Activated naive CD4-positive, alpha-beta T cell treated with anti-CD3 and anti-CD28 coated beads, Interleukin-2, amount 10 ng/mL, durations not matched to agents 7 days and 5 days (primary cell): ENCODE measurements at regions not wholly inside any gene's neighbourhood (a gene's known extent, or its start where the extent isn't known, plus 50 kb on each side); places are given as distances from the start of the nearest gene placed in this dataset.

Experiments
- CTCF ChIA-PET: fragments of 350-600 bp; sonication (Branson Sonifier 250); formaldehyde crosslinking; loops from one replicate; lab custom pipeline; 2021; ENCODE audit warnings: antibody characterized with exemption; lab: Charles Lee
- DNase-seq: peaks from one replicate; pipeline ENCODE4 v3.0.0-alpha.2; 2020
- H3K27ac Mint-ChIP-seq: one replicate; pipeline ENCODE4 v1.8.0; 2021; ENCODE audit warnings: mild to moderate bottlenecking, moderate library complexity, mixed read lengths
- H3K27me3 Mint-ChIP-seq: one replicate; pipeline ENCODE4 v1.8.0; 2021; ENCODE audit warnings: mild to moderate bottlenecking, mixed read lengths
- H3K36me3 Mint-ChIP-seq: one replicate; pipeline ENCODE4 v1.8.0; 2021; ENCODE audit warnings: mixed read lengths
- H3K4me1 Mint-ChIP-seq: one replicate; pipeline ENCODE4 v1.8.0; 2021; ENCODE audit warnings: mixed read lengths
- H3K4me3 Mint-ChIP-seq: one replicate; pipeline ENCODE4 v1.8.0; 2021; ENCODE audit warnings: mild to moderate bottlenecking, moderate library complexity, mixed read lengths
- H3K9me3 Mint-ChIP-seq: one replicate; pipeline ENCODE4 v1.8.0; 2021; ENCODE audit warnings: mixed read lengths

DNA sequence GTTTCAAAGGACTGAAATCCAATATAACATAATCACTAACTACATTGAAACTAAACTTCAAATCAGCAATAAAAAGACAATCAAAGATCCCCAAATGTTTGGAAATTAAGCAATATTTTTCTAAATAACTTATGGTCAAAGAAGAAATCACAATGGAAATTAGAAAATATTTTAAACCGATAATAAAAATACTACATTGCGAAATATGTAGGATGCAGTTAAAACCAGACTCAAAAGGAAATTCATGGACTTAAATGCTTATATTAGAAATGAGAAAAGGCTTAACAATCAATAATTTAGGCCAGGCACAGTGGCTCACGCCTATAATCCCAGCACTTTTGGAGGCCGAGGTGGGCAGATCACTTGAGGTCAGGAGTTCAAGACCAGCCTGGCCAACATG lies 79.0 kb upstream of the HAAO start:
- H3K27me3 Mint-ChIP-seq = peaks cover 7% of the 10 kb centered on the region
- H3K36me3 Mint-ChIP-seq = no peaks in the 10 kb centered on the region
- CTCF ChIA-PET = no interaction called here
- no peak overlapping the region for H3K27ac Mint-ChIP-seq
- no peak overlapping the region for H3K4me3 Mint-ChIP-seq
- H3K4me1 Mint-ChIP-seq = no peaks in the 10 kb centered on the region
- peaks cover 6% of the 10 kb centered on the region for H3K9me3 Mint-ChIP-seq
- no peak for DNase-seq

DNA sequence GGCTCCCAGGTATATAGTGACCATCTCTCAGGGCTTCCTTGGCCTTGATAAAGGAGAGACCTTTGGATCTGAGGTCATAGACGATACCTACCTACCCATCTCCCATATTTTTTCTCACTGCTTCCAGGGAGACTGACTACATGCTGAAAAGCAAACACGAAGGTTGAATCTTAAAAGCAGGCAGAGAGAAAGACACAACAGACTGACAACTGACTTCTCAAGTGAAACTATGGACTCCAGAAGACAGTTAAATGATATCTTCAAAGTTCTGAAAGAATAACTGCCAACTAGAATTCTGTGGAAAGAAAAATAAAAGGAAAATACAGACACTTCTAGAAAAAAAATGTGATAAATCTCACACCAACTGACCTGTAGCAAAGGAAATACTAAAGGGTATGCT lies 76.5 kb upstream of the HAAO start:
- H3K27ac Mint-ChIP-seq = no peak overlapping the region
- H3K27me3 Mint-ChIP-seq = peaks cover 7% of the 10 kb centered on the region
- H3K9me3 Mint-ChIP-seq = peaks cover 6% of the 10 kb centered on the region
- H3K36me3 Mint-ChIP-seq = no peaks in the 10 kb centered on the region
- CTCF ChIA-PET = no interaction called here
- H3K4me1 Mint-ChIP-seq = no peaks in the 10 kb centered on the region
- H3K4me3 Mint-ChIP-seq = no peak overlapping the region
- no peak for DNase-seq

DNA sequence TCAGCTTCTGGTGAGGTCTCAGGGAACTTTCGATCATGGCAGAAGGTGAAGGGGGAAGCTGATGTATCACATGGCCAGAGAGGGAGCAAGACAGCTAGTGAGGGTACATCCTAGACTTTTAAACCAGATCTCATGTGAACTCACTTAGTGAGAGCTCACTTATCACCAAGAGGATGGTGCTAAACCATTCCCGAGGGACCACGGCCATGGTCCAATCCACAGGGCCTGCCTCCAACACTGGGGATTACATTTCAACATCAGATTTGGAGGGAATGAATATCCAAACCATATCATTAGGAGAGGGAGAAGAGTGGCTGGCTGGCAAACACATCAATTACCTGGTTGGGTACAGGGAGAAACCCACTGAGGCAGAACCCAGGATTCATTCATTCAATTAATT lies 75.7 kb upstream of the HAAO start:
- peaks cover 6% of the 10 kb centered on the region for H3K9me3 Mint-ChIP-seq
- H3K27me3 Mint-ChIP-seq = peaks cover 7% of the 10 kb centered on the region
- no peak for DNase-seq
- H3K36me3 Mint-ChIP-seq = no peaks in the 10 kb centered on the region
- no peaks in the 10 kb centered on the region for H3K4me1 Mint-ChIP-seq
- CTCF ChIA-PET = no interaction called here
- H3K27ac Mint-ChIP-seq = no peak overlapping the region
- no peak overlapping the region for H3K4me3 Mint-ChIP-seq

DNA sequence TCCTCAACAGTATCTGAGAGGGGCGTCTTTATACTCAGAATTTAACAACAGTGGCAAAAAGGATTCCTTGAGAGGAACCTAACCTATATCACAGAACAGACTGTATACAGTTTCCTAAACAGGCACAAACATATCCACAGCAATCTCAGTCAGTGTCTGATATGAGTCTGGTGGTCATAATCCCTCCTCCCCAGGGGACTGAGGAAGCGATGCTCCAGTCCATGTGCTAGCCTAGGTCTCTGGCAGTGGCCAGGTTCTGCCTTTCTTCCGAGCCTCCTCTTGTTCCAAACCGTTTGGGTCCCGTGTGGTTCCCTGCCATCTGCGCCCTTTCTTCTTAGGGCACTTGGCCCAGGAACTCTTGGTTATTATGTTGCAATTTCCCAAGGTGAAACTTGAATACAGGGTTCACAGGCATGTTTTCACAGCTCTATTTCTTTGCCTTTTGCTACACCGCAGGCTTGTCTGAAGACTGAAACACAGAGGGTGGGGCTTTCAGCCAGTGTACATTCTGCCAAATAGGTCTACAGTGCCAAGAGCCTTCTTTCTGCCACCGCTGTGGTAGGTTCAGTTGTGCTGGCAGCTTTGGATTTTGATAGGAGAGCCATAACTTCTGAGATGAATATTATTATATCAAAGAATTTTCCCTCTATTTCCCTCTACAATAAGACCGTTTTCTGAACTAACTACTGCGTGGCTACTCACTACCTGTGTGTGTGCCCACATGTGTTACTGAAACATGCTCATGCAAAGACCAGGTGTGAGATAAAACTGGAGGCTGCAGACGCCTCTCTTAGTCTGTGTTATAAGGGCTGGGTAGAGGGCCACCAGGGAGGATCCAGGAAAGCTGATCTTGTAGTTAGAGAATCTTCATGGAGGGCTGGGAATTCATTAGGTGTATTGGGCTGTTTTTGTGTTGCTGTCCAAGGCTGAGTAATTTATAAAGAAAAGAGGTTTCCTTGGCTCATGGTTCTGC lies 75.0 kb upstream of the HAAO start:
- H3K36me3 Mint-ChIP-seq = no peaks in the 10 kb centered on the region
- no peaks in the 10 kb centered on the region for H3K4me1 Mint-ChIP-seq
- CTCF ChIA-PET = no interaction called here
- H3K9me3 Mint-ChIP-seq = peaks cover 6% of the 10 kb centered on the region
- H3K27ac Mint-ChIP-seq = no peak overlapping the region
- DNase-seq = no peak
- H3K4me3 Mint-ChIP-seq = no peak overlapping the region
- peaks cover 7% of the 10 kb centered on the region for H3K27me3 Mint-ChIP-seq

DNA sequence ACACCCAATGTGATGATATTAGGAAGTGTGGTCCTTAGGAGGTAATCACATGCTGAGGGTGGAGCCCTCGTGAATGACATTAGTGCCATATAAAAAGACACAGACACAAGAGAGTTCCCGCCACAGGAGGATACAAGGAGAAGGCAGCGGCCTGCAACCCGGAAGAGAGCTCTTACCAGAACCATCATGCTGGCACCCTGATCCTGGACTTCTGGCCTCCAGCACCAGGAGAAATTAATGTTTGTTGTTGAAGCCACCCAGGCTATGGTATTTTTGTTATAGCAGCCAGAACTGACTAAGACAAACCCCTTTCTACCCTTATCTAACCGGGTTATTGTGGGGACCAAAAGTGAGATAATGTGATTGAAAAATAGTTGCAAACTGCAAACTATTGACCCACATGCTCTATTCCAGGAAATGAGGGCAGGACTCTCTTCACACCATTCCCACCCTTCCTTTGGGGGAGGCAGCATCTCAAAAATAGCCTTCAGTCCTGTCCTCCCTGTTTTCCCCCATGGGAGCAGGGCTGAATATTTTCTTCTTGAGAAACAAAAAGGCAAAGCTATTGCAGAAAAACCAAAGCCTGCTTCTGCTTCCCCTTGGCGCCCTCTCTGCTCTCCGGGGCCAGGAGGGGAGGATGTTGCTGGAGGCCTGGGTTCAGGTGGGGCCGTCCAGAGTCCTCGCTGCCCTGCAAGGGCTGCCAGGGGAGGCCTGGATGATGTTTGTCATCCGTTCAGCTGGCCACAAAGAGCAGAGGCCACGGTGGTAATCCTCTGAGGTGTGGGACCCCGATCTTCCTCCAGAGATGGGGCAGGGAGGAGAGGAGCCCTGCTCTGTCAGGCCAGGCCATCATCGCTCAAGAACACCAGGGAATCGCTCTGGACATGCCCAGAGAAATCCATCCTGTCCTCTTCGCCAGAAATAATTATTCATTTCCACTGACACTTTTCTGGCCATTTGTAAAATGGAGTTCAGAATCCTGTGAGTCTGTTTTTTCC lies 73.8 kb upstream of the HAAO start:
- DNase-seq = no peak

DNA sequence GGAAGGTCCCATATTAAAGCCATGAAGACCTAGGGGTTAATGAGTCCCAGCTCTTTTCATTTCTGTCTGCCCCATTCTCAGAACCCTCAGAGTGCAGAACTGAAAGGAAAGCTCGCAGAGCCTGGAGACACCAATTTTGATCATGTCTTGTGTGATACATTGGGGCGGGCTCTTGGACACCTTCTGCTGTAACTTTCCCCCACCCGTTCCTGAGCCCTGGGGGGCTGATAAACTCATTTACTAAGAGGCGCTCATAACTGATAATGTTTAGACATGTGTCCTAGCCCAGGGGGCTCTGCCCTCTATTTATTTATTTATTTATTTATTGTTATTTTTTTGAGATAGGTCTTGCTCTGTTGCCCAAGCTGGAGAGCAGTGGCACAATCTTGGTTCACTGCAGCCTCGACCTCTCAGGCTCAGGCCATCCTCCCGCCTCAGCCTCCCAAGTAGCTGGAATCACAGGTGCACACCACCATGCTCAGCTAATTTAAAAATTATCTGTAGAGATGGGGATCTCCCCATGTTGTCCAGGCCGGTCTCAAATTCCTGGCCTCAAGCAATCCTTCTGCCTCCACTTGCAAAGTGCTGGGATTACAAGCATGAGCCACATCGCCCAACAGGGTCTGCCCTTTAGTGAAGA lies 72.4 kb upstream of the HAAO start:
- peaks cover 7% of the 10 kb centered on the region for H3K27me3 Mint-ChIP-seq
- CTCF ChIA-PET = no interaction called here

More for the DNA sequence above, 73.8 kb upstream of the HAAO start:
- Mint-ChIP-seq H3K4me3 (no peak overlapping the region), H3K4me1 (no peaks in the 10 kb centered on the region), H3K27ac (no peak overlapping the region), H3K36me3 (no peaks in the 10 kb centered on the region), H3K27me3 (peaks cover 7% of the 10 kb centered on the region), H3K9me3 (peaks cover 6% of the 10 kb centered on the region)
- CTCF ChIA-PET = no interaction called here

DNA sequence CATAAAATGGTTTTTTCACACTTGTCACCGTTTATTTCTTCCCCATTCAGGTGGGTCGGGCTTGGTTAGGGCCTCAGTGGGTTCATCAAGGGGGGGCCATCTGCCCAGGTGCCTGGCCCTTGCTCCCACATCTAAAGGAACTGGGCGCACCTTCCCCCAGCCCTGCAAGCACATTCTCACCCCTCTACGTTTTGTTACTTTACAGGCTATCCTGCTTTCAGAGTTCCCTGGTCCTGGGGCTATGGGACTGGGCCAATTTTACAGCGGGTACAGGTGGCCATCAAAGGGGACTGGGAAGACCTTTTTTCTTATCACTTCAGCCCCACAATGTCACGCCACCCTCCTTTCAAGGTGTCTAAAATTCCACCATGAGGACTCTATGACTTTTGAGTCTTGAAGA lies 71.8 kb upstream of the HAAO start:
- no peak for DNase-seq
- Mint-ChIP-seq H3K4me3 (no peak overlapping the region), H3K36me3 (no peaks in the 10 kb centered on the region), H3K9me3 (peaks cover 6% of the 10 kb centered on the region), H3K4me1 (no peaks in the 10 kb centered on the region), H3K27ac (no peak overlapping the region), H3K27me3 (peaks cover 7% of the 10 kb centered on the region)
- CTCF ChIA-PET = no interaction called here

More for the DNA sequence above, 72.4 kb upstream of the HAAO start:
- Mint-ChIP-seq H3K9me3 (peaks cover 6% of the 10 kb centered on the region), H3K4me1 (no peaks in the 10 kb centered on the region), H3K4me3 (no peak overlapping the region), H3K36me3 (no peaks in the 10 kb centered on the region), H3K27ac (no peak overlapping the region)
- no peak for DNase-seq

DNA sequence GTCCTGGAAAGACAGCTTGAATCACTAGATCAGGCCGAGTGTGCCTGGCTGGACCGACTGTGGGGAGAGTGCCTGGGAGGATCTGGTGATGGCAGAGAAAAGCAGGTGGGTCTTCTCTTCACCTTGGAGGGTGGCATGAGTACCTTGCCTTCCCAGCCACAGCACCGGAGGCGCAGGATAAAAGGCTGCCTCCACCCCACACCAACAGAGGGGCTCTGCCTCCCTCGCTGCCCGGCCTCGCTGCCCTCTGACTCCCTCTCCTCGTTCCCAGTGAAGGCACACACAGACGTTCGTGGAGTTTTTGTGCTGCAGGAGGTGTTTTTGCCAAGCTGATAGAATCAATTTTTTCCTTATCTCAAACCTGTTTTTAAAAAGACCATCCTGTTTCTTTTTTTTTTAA lies 71.4 kb upstream of the HAAO start:
- no peak overlapping the region for H3K4me3 Mint-ChIP-seq
- H3K36me3 Mint-ChIP-seq = no peaks in the 10 kb centered on the region
- peaks cover 7% of the 10 kb centered on the region for H3K9me3 Mint-ChIP-seq
- no peak overlapping the region for H3K27ac Mint-ChIP-seq
- no peaks in the 10 kb centered on the region for H3K4me1 Mint-ChIP-seq
- CTCF ChIA-PET = no interaction called here
- no peak for DNase-seq
- H3K27me3 Mint-ChIP-seq = peaks cover 7% of the 10 kb centered on the region

DNA sequence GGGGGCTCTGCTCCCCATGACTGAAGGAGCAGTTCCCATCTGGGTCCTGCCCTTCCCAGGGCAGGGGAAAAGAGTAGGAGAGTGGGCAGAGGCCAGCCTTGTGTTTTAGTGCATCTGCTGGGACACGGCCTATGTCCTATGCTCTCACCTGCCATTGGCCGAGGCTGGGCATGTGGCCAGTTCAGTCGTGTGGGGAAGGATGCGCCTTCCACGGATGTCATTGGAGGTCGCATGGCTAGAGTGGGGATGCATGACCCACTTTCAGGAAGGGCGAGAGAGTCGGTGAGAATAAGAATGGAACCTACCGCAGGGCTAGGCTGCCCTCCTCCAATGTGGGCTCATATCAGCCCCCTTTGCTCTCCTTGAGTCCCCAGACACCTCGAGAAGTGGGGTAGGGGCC lies 70.9 kb upstream of the HAAO start:
- CTCF ChIA-PET = no interaction called here
- H3K36me3 Mint-ChIP-seq = no peaks in the 10 kb centered on the region

DNA sequence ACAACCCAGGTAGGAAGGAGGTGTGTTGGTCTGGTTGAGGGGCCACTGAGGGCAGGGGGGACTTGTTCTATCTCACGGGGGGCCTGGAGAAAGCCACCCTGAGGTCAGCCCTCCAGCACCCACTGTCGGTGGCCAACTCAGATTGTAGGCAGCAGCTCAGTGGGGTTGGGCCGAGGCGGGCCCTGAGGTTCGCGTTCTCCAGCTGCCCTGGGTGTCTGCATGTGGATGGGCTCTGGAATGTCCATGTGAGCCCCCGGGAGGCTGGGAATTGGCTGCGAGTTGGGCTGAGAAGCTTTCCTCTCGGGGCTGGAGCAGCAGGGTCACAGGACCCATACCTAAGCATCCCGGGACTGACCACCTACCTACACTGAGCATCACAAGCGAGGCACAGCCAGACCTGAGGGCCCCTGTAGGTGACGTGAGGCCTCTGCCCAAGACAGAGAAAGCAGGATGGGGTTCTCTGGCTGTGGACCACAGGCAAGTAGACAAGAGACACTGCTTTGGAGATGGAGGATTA lies 70.3 kb upstream of the HAAO start:
- peaks cover 4% of the 10 kb centered on the region for H3K27me3 Mint-ChIP-seq
- no peaks in the 10 kb centered on the region for H3K4me1 Mint-ChIP-seq
- CTCF ChIA-PET = no interaction called here
- H3K36me3 Mint-ChIP-seq = no peaks in the 10 kb centered on the region
- no peak for DNase-seq
- no peak overlapping the region for H3K4me3 Mint-ChIP-seq
- H3K9me3 Mint-ChIP-seq = peaks cover 2% of the 10 kb centered on the region
- no peak overlapping the region for H3K27ac Mint-ChIP-seq

More for the DNA sequence above, 70.9 kb upstream of the HAAO start:
- no peak for DNase-seq
- Mint-ChIP-seq H3K4me3 (no peak overlapping the region), H3K27ac (no peak overlapping the region), H3K4me1 (no peaks in the 10 kb centered on the region), H3K27me3 (peaks cover 7% of the 10 kb centered on the region), H3K9me3 (peaks cover 4% of the 10 kb centered on the region)

DNA sequence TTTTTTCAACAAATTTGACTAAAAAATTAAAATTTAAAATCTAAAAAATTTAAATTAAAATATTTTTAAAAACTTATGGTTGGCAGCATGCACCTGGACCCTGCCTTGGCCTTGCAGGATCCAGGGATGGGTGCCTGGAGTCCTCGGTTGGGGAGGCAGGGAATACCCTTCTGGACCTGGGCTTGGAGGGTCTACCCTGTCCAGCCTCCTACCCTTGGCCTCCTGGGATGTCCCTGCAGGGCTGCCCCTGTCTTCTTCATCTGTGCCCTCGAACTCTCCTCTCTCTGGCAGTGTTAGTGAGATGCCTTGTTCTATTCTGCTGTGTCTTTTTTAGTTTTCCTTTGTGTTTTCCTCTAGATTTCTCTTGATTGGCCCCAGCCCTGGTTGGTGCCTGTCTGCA lies 68.9 kb upstream of the HAAO start:
- Mint-ChIP-seq H3K9me3 (peaks cover 2% of the 10 kb centered on the region), H3K4me1 (no peaks in the 10 kb centered on the region), H3K27ac (no peak overlapping the region), H3K4me3 (no peak overlapping the region), H3K27me3 (no peaks in the 10 kb centered on the region), H3K36me3 (no peaks in the 10 kb centered on the region)
- no peak for DNase-seq
- CTCF ChIA-PET = no interaction called here

DNA sequence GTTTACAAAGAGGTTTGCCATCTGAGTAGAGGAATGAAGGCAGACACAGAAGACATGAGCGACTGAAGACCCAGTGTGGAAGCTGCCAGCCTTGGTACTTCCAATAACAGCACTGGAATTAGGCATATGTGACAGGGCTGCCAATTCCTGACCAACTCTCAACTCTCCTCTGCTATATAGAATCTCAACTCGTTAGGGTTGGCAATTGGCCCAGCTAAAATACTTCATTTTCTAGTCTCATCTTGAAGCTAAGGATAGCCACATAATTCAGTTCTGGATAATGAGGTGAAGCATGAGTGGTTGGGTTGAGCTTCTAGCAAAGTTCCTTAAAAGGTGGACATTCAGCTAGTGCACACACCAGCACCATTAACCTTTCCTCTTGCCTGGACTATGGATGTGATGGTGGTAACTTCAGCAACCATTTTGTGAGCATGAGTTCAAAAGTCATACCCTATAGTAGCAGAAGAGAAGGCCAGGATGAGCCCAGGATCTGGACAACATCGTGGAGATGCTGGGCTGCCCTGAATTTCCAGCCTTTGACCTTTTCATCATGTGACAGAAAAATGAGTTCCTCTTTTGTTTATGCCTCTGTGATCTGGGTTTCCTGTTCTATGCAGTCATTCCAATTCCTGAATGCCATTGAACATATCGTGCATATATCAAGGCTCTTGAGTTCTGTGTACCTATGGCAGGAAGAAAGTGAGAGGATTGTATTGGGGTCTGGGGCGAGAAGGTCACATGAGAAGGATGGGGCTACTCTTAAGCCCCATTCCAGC lies 68.1 kb upstream of the HAAO start:
- no peaks in the 10 kb centered on the region for H3K36me3 Mint-ChIP-seq
- CTCF ChIA-PET = interaction anchor here (0.6 to 3.3 kb wide), 9 partner anchors 9 to 748 kb away, joined by 3 to 22 read pairs (median 4); no protein-coding TSS in a partner anchor
- peaks cover 2% of the 10 kb centered on the region for H3K9me3 Mint-ChIP-seq
- H3K27ac Mint-ChIP-seq = no peak overlapping the region
- DNase-seq = no peak
- H3K4me3 Mint-ChIP-seq = no peak overlapping the region
- H3K27me3 Mint-ChIP-seq = peaks cover 3% of the 10 kb centered on the region
- H3K4me1 Mint-ChIP-seq = no peaks in the 10 kb centered on the region

DNA sequence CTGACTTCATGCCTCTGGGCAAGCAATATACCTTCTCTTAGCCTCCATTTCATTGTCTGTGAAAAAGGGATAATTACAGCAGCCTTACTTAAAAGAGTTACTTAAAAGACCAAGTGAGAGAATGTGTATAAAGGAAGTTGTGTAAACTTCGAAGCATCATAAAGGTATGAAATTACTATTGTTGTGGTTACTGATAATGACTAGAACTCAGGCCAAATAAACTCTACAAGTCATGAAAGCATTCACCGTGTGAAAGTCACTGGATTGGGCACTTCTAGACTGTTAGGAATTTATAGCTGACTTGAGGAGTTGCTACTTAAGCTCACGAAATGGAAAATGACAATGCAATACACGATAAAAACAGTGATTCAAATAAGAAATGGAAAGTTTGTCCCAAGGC lies 67.4 kb upstream of the HAAO start:
- H3K4me3 Mint-ChIP-seq = no peak overlapping the region
- CTCF ChIA-PET = interaction anchor here (0.6 to 3.3 kb wide), 21 partner anchors 8 to 830 kb away, joined by 3 to 22 read pairs (median 4); no protein-coding TSS in a partner anchor
- H3K27me3 Mint-ChIP-seq = peaks cover 4% of the 10 kb centered on the region
- peaks cover 2% of the 10 kb centered on the region for H3K9me3 Mint-ChIP-seq
- DNase-seq = no peak
- H3K4me1 Mint-ChIP-seq = no peaks in the 10 kb centered on the region
- no peaks in the 10 kb centered on the region for H3K36me3 Mint-ChIP-seq
- no peak overlapping the region for H3K27ac Mint-ChIP-seq
